ENCODE measurements at regions not wholly inside any gene's neighbourhood (a gene's known extent, or its start where the extent isn't known, plus 50 kb on each side); places are given as distances from the start of the nearest gene placed in this dataset.

- no peak for DNase-seq (ENCODE audit: low spot score)
- H3K36me3 ChIP-seq (ENCODE audit: low read depth), result no peaks in the 10 kb centered on the region
- H3K9me3 ChIP-seq (ENCODE audit: severe bottlenecking), result no peaks in the 10 kb centered on the region
- H3K27ac ChIP-seq (ENCODE audit: poor library complexity, severe bottlenecking), result no peak overlapping the region
- TF ChIP-seq CTCF (IDR thresholded peaks at IDR 0.05; ENCODE audit: poor library complexity, severe bottlenecking), result no peak
- H3K4me3 ChIP-seq (ENCODE audit: severe bottlenecking), result no peak overlapping the region
- ATAC-seq (ENCODE audit: low read depth), result no peak
- no peaks in the 10 kb centered on the region for H3K4me1 ChIP-seq (ENCODE audit: insufficient read depth, poor library complexity, severe bottlenecking)
- H3K27me3 ChIP-seq (ENCODE audit: insufficient read depth, poor library complexity, severe bottlenecking), result peaks cover 7% of the 10 kb centered on the region
These were observed 926.5 kb upstream of the CDH6 start for GRCh38 chr5:30267026-30267425.

GRCh38 chr5:30239331-30240022 is 954.0 kb upstream of the CDH6 start:
- TF ChIP-seq CTCF (IDR thresholded peaks at IDR 0.05; ENCODE audit: poor library complexity, severe bottlenecking), result no peak
- ATAC-seq (ENCODE audit: low read depth) (no peak), DNase-seq (ENCODE audit: low spot score) (no peak)
- no peak overlapping the region for H3K4me3 ChIP-seq (ENCODE audit: severe bottlenecking)
- H3K27ac ChIP-seq (ENCODE audit: poor library complexity, severe bottlenecking), result no peak overlapping the region
- no peaks in the 10 kb centered on the region for H3K4me1 ChIP-seq (ENCODE audit: insufficient read depth, poor library complexity, severe bottlenecking)
- peaks cover 12% of the 10 kb centered on the region for H3K27me3 ChIP-seq (ENCODE audit: insufficient read depth, poor library complexity, severe bottlenecking)
- H3K9me3 ChIP-seq (ENCODE audit: severe bottlenecking), result no peaks in the 10 kb centered on the region
- no peaks in the 10 kb centered on the region for H3K36me3 ChIP-seq (ENCODE audit: low read depth)

- no peak for ATAC-seq (ENCODE audit: low read depth)
- no peak for TF ChIP-seq CTCF (IDR thresholded peaks at IDR 0.05; ENCODE audit: poor library complexity, severe bottlenecking)
- no peak for DNase-seq (ENCODE audit: low spot score)
- Histone ChIP-seq H3K9me3 (ENCODE audit: severe bottlenecking) (no peaks in the 10 kb centered on the region), H3K4me3 (ENCODE audit: severe bottlenecking) (no peak overlapping the region), H3K36me3 (ENCODE audit: low read depth) (no peaks in the 10 kb centered on the region), H3K27me3 (ENCODE audit: insufficient read depth, poor library complexity, severe bottlenecking) (peaks cover 4% of the 10 kb centered on the region), H3K4me1 (ENCODE audit: insufficient read depth, poor library complexity, severe bottlenecking) (no peaks in the 10 kb centered on the region), H3K27ac (ENCODE audit: poor library complexity, severe bottlenecking) (no peak overlapping the region)
These were observed 956.3 kb upstream of the CDH6 start for GRCh38 chr5:30237189-30237588.

GRCh38 chr5:30209755-30210154 is 983.7 kb upstream of the CDH6 start:
- Histone ChIP-seq H3K27me3 (ENCODE audit: insufficient read depth, poor library complexity, severe bottlenecking) (no peaks in the 10 kb centered on the region), H3K9me3 (ENCODE audit: severe bottlenecking) (no peaks in the 10 kb centered on the region), H3K27ac (ENCODE audit: poor library complexity, severe bottlenecking) (no peak overlapping the region), H3K36me3 (ENCODE audit: low read depth) (no peaks in the 10 kb centered on the region), H3K4me3 (ENCODE audit: severe bottlenecking) (no peak overlapping the region), H3K4me1 (ENCODE audit: insufficient read depth, poor library complexity, severe bottlenecking) (no peaks in the 10 kb centered on the region)
- ATAC-seq (ENCODE audit: low read depth) (no peak), DNase-seq (ENCODE audit: low spot score) (no peak)
- TF ChIP-seq CTCF (IDR thresholded peaks at IDR 0.05; ENCODE audit: poor library complexity, severe bottlenecking), result no peak

- Histone ChIP-seq H3K27ac (ENCODE audit: poor library complexity, severe bottlenecking) (no peak overlapping the region), H3K4me3 (ENCODE audit: severe bottlenecking) (no peak overlapping the region), H3K4me1 (ENCODE audit: insufficient read depth, poor library complexity, severe bottlenecking) (no peaks in the 10 kb centered on the region), H3K27me3 (ENCODE audit: insufficient read depth, poor library complexity, severe bottlenecking) (no peaks in the 10 kb centered on the region), H3K36me3 (ENCODE audit: low read depth) (no peaks in the 10 kb centered on the region), H3K9me3 (ENCODE audit: severe bottlenecking) (no peaks in the 10 kb centered on the region)
- ATAC-seq (ENCODE audit: low read depth), result no peak
- no peak for DNase-seq (ENCODE audit: low spot score)
- no peak for TF ChIP-seq CTCF (IDR thresholded peaks at IDR 0.05; ENCODE audit: poor library complexity, severe bottlenecking)
These were observed 995.8 kb upstream of the CDH6 start for GRCh38 chr5:30197662-30198061.
